GM12874 (cell line): ENCODE measurements at regions not wholly inside any gene's neighbourhood (a gene's known extent, or its start where the extent isn't known, plus 50 kb on each side); places are given as distances from the start of the nearest gene placed in this dataset.

Experiments used
- TF ChIP-seq, protein P1 (sequence below): IDR thresholded peaks from 2 replicates; pipeline ENCODE4 v1.5.1; 2011; ENCODE audit warnings: low read depth, mild to moderate bottlenecking, control low read depth, low read length, moderate library complexity; ENCODE audit not compliant: insufficient read depth

DNA sequence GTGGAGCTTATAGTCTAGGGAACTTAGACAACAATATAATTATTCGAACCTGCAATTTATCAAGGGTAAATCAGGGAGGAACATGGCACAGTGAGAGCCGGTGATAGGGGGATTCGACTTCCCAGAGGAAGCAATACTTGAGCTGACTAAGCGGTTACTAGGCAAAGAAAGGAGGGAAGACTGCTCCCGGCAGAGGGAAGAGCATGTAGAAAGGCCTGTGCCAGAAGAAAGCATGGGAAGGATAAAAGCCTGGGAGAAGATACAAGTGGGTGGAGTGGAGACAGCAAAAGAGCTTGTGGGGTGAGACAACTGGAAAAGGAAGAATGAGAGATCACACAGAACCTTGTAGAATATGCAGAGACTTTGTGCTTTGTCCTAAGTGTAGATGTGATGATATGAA is 93.3 kb downstream of the MARCHF4 start:
- TF ChIP-seq, protein P1, sequence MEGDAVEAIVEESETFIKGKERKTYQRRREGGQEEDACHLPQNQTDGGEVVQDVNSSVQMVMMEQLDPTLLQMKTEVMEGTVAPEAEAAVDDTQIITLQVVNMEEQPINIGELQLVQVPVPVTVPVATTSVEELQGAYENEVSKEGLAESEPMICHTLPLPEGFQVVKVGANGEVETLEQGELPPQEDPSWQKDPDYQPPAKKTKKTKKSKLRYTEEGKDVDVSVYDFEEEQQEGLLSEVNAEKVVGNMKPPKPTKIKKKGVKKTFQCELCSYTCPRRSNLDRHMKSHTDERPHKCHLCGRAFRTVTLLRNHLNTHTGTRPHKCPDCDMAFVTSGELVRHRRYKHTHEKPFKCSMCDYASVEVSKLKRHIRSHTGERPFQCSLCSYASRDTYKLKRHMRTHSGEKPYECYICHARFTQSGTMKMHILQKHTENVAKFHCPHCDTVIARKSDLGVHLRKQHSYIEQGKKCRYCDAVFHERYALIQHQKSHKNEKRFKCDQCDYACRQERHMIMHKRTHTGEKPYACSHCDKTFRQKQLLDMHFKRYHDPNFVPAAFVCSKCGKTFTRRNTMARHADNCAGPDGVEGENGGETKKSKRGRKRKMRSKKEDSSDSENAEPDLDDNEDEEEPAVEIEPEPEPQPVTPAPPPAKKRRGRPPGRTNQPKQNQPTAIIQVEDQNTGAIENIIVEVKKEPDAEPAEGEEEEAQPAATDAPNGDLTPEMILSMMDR = no peak

DNA sequence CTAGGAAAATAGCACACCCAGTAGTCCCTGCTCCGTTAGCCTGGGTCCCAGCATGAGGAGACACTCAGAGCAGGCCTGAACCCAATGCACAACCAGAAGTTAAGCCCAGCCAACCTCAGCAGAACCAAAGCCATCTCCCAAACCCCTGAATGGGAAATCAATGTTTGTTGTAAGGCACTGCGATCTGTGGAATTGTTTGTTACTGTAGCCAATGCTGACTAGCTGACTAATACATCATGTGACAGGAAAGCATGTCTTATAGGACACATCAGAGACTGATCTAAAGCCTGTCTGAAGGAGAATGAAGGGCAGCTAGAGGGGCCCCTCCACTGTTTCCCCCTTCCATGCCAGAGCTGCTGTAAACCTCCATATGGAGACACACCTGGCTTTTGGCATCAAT is 96.4 kb downstream of the MARCHF4 start:
- TF ChIP-seq, protein P1 = no peak

DNA sequence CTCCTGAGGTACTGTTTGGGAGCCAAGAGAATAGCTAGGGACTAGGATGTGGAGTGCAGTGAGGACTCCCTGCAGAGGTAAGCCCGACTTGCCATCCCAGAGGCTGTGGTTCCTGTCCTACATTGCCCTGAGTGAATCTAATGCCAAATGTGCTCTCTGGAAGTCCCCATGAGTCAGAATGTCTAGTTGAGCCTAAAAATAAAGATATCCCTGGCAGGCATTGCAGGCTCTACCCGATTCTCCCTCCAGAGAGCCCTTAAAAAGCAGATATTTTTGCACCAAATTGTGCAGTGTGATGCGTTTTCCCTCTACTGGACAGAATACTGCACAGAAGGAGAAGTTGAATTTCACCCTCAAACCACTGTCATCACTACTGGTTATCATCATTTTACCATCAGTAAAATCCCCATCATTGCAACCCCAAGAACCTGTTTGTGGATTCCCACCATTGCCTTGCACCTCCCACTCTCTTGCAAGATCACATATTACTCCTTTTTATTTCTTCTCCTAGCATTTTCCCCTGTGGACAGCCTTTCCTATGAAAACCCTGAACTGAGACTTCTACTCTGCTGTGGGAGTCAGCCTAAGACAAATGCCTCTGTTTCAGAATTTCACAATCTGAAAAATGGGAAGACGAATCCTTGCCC is 98.0 kb downstream of the MARCHF4 start:
- TF ChIP-seq, protein P1 = no peak

DNA sequence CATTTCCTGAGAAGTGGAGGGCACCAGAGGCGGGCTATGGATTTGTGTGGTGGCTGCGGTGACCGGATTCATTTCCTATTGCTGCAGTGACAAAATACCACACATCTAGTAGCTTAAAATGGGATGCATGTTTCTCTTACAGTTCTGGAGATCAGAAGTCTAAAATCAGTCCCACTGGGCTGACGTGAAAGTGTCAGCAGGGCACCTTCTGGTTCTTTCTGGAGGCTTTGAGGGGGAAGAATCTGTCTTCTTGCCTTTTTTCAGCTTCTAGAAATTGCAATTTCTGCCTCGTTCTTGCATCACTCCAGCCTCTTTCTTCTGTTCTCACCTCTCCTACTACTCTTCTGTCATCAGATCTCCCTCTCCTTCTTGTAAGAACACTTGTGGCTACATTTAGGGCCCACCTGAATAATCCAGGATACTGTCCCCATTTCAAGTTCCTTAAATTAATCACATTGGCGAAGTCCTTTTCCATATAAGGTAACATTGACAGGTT is 111.2 kb downstream of the MARCHF4 start:
- TF ChIP-seq, protein P1 = no peak

DNA sequence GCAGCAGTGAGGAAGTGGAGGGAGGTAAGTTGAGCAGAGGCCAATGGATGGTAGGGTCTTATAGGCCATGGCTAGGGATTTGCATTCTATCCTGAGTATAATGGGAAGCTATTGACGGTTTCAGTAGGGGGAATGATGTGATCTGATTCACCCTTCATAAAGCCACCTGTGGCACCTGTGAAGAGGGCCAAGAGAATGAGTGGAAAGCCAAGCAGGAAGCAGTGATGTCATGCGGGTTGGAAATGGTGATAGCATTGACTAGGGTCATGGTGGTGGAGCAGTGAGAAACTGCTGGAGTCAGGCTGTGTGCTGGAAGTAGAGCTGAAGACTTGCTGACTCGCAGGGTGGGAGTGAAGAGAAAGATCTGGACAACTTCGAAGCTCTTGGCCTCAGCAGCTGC is 111.7 kb downstream of the MARCHF4 start:
- TF ChIP-seq, protein P1 = no peak

DNA sequence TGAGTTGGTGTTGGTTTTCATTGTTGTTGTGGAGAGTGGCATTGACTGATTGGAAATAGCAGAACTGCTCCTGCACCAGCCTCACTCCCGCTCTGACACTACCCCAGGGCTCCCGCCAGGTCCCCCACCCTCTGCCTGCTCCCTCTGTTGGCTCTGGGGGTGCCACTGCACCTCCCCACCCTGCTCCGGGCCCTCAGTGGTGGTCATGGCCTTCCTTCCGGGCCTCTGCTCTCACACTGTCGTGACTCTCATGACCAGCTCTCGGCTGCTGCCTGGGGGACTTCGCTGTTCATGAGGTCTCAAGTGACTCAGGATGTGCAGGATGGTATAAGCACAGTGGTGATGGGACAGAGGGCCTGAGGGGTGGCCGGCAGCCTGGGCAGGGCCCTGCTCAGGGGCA is 113.2 kb downstream of the MARCHF4 start:
- TF ChIP-seq, protein P1 = no peak

DNA sequence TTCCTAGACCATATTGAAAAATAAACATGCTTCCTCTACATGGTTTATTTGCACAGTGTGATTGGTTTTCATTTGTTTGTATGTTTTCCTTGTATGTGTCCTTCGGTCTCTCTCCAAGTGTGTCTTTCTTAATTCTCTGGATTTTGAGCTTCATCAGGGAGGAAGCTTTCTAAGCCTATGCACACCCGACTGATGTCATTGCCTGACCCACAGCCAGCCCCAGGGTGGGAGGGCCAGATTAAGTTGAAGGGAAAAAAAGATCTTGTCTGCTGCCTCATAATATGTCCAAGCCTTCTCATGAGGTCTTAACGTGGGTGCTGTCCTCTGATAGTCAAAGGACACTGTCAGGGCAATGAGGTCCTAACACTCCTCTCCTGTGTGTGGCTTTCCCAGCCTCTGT is 115.2 kb downstream of the MARCHF4 start:
- TF ChIP-seq, protein P1 = no peak
